K562 (cell line): ENCODE measurements at regions not wholly inside any gene's neighbourhood (a gene's known extent, or its start where the extent isn't known, plus 50 kb on each side); places are given as distances from the start of the nearest gene placed in this dataset.

Experiments used
- KDM1A ChIP-seq, 2 experiments: fragments of 450-650 bp; IDR thresholded peaks; 2 replicates each; pipeline ENCODE4 v1.6.1; 2016; ENCODE audit warnings: mild to moderate bottlenecking in 2 of 2
- POLR2A ChIP-seq: fragments of 450-650 bp; conservative IDR thresholded peaks from 2 replicates; pipeline ENCODE4 v1.6.1; 2016
- SNIP1 ChIP-seq: fragments of 450-650 bp; IDR thresholded peaks from 2 replicates; pipeline ENCODE4 v1.7.1; 2017; ENCODE audit warnings: low read depth, mild to moderate bottlenecking
- SREBF2 ChIP-seq: sonication (generic); formaldehyde crosslinking; IDR thresholded peaks from 2 replicates; pipeline ENCODE4 v1.4.0; 2020; ENCODE audit warnings: mild to moderate bottlenecking, missing genetic modification reagents
- TCF7 ChIP-seq: sonication (generic); IDR thresholded peaks from 2 replicates; pipeline ENCODE4 v1.6.1; 2016; ENCODE audit warnings: antibody characterized with exemption, borderline replicate concordance
- ZBTB7A ChIP-seq: IDR thresholded peaks from 2 replicates; pipeline ENCODE4 v1.6.1; 2011; ENCODE audit warnings: low read depth, mild to moderate bottlenecking, low read length, moderate library complexity, borderline replicate concordance; ENCODE audit not compliant: control insufficient read depth
- ZNF384 ChIP-seq: IDR thresholded peaks from 2 replicates; pipeline ENCODE4 v1.6.1; 2012; ENCODE audit warnings: low read depth, low read length, improper control_type of control experiment

- TF ChIP-seq KDM1A (IDR thresholded peaks at IDR 0.05) = no peak
- TF ChIP-seq TCF7 = no peak
- TF ChIP-seq ZNF384 = no peak
- no peak for TF ChIP-seq ZBTB7A
- TF ChIP-seq SREBF2 = no peak
- TF ChIP-seq SNIP1 = no peak
- no peak for TF ChIP-seq POLR2A
These were observed 173.9 kb upstream of the ZMIZ1 start for GRCh38 chr10:78894841-78895195.
